ENCODE measurements at regions not wholly inside any gene's neighbourhood (a gene's known extent, or its start where the extent isn't known, plus 50 kb on each side); places are given as distances from the start of the nearest gene placed in this dataset.

GRCh38 chr5:104443706-104444105, 881.1 kb upstream of the NUDT12 start:
- H3K9ac ChIP-seq (ENCODE audit: extremely low read depth, insufficient read length, low read length), result no peak overlapping the region
- WGBS (ENCODE audit: extremely low coverage, insufficient read length, low lambda C conversion rate), result no CpG with 5 or more reads among the region's 19 CpGs
- peak overlapping the region in 1 of 3 experiments; percentile 47; a peak in 1 of 7 replicates for H3K27ac Mint-ChIP-seq

More at GRCh38 chr5:104443706-104444105, 881.1 kb upstream of the NUDT12 start:
- H2AFZ ChIP-seq (ENCODE audit: low read length), result no peak overlapping the region
- H4K91ac ChIP-seq (ENCODE audit: insufficient read length, low read depth, low read length), result no peak overlapping the region
- H4K5ac ChIP-seq (ENCODE audit: insufficient read length, low read depth, low read length), result no peak overlapping the region
- no peak overlapping the region for H3K4me2 ChIP-seq (ENCODE audit: insufficient read depth, insufficient read length, low read length)
- TF ChIP-seq CTCF (conservative IDR thresholded peaks at IDR 0.05), result no peak
- H2AK5ac ChIP-seq (ENCODE audit: insufficient read length, low read length), result no peak overlapping the region
- Mint-ChIP-seq H3K9me3 (no peaks in the 10 kb centered on the region), H3K4me3 (no peak overlapping the region), H3K4me1 (no peaks in the 10 kb centered on the region), H3K27me3 (ENCODE audit: low read depth) (no peaks in the 10 kb centered on the region), H3K36me3 (ENCODE audit: insufficient read depth in 1 of 3, low read depth in 3 of 3) (no peaks in the 10 kb centered on the region)
- H4K20me1 ChIP-seq (ENCODE audit: control insufficient read depth, insufficient read depth, insufficient read length), result no peaks in the 10 kb centered on the region
- no peak overlapping the region for H2BK12ac ChIP-seq (ENCODE audit: insufficient read length, low read depth, low read length)
- no peak overlapping the region for H3K23ac ChIP-seq (ENCODE audit: insufficient read length, low read depth, low read length)
- H3K79me1 ChIP-seq (ENCODE audit: insufficient read depth, low read depth, low read length, poor library complexity, severe bottlenecking), result no peaks in the 10 kb centered on the region
- no peak overlapping the region for H3K4ac ChIP-seq (ENCODE audit: low read depth, low read length)
- H3K14ac ChIP-seq (ENCODE audit: insufficient read depth, low read length), result no peak overlapping the region
- no peak overlapping the region for H4K8ac ChIP-seq (replicated peaks; ENCODE audit: insufficient read length, low read depth, low read length)
- DNase-seq, result no peak
- no peaks in the 10 kb centered on the region for H3K4me1 ChIP-seq (ENCODE audit: insufficient read depth, low read length)
- H2BK120ac ChIP-seq (ENCODE audit: low read depth, low read length, poor library complexity, severe bottlenecking), result no peak overlapping the region
- H2BK5ac ChIP-seq (ENCODE audit: insufficient read length, low read length), result no peak overlapping the region
- H3K56ac ChIP-seq (ENCODE audit: insufficient read length, low read depth, low read length), result no peak overlapping the region
- H3K18ac ChIP-seq (ENCODE audit: insufficient read length, low read depth, low read length), result no peak overlapping the region
- H3K27me3 ChIP-seq (ENCODE audit: insufficient read depth, low read length), result no peaks in the 10 kb centered on the region
- H2BK15ac ChIP-seq (ENCODE audit: low read depth, low read length), result no peak overlapping the region
- H3K23me2 ChIP-seq (ENCODE audit: insufficient read length, low read depth, low read length, poor library complexity, severe bottlenecking), result no peaks in the 10 kb centered on the region
- no peak overlapping the region for H2BK20ac ChIP-seq (ENCODE audit: low read depth, low read length, poor library complexity, severe bottlenecking)
- no peaks in the 10 kb centered on the region for H3K79me2 ChIP-seq (ENCODE audit: insufficient read depth, low read length)
- no peaks in the 10 kb centered on the region for H3K9me3 ChIP-seq (ENCODE audit: control insufficient read depth, low read depth, low read length)
- H3K27ac ChIP-seq (ENCODE audit: insufficient read length, low read depth, low read length), result no peak overlapping the region
- no peak overlapping the region for H3T11ph ChIP-seq (ENCODE audit: low read length)
